HG03175 (cell line): ENCODE measurements at regions not wholly inside any gene's neighbourhood (a gene's known extent, or its start where the extent isn't known, plus 50 kb on each side); places are given as distances from the start of the nearest gene placed in this dataset.
"Not testable (repeated sequence)": the region's sequence is repeated elsewhere in the genome, so short reads cannot be mapped to it uniquely, and the experiment has no call there.

Source experiments
- ATAC-seq: cut with Tn5 transposase; IDR thresholded peaks from one replicate; pipeline ENCODE4 v1.9.1; 2021; ENCODE audit warnings: mild to moderate bottlenecking, moderate library complexity; ENCODE audit not compliant: unreplicated experiment

- ATAC-seq, result no peak
These were observed 59.7 kb downstream of the TEX35 start for GRCh38 chr1:178572604-178573003.

GRCh38 chr1:178573330-178573729 is 60.4 kb downstream of the TEX35 start:
- peak; percentile 80 for ATAC-seq

- ATAC-seq, result no peak
These were observed 61.4 kb downstream of the TEX35 start for GRCh38 chr1:178574345-178574744.

GRCh38 chr1:178575611-178576361 is 62.9 kb downstream of the TEX35 start:
- no peak for ATAC-seq

- ATAC-seq, result no peak
These were observed 63.9 kb downstream of the TEX35 start for GRCh38 chr1:178576841-178577240.

- ATAC-seq, result no peak
These were observed 65.0 kb downstream of the TEX35 start for GRCh38 chr1:178577882-178578281.

- ATAC-seq, result no peak
These were observed 65.6 kb downstream of the TEX35 start for GRCh38 chr1:178578541-178578940.

- ATAC-seq, result no peak
These were observed 66.2 kb downstream of the TEX35 start for GRCh38 chr1:178579095-178579494.

GRCh38 chr1:178579562-178579961 is 66.7 kb downstream of the TEX35 start:
- ATAC-seq, result peak; percentile 54

GRCh38 chr1:178580096-178580495 is 67.2 kb downstream of the TEX35 start:
- ATAC-seq, result no peak

- ATAC-seq, result no peak
These were observed 68.0 kb downstream of the TEX35 start for GRCh38 chr1:178580876-178581275.

- peak; percentile 80 for ATAC-seq
These were observed 68.7 kb downstream of the TEX35 start for GRCh38 chr1:178581351-178582303.

GRCh38 chr1:178587096-178587495 is 74.2 kb downstream of the TEX35 start:
- no peak for ATAC-seq

GRCh38 chr1:178587975-178588374 is 75.1 kb downstream of the TEX35 start:
- ATAC-seq, result no peak

- not testable (repeated sequence) for ATAC-seq
These were observed 76.1 kb downstream of the TEX35 start for GRCh38 chr1:178589042-178589441.

GRCh38 chr1:178591811-178592210 is 78.9 kb downstream of the TEX35 start:
- ATAC-seq, result not testable (repeated sequence)

- ATAC-seq, result no peak
These were observed 80.6 kb downstream of the TEX35 start for GRCh38 chr1:178593515-178593914.

GRCh38 chr1:178594133-178594532 is 81.2 kb downstream of the TEX35 start:
- ATAC-seq, result no peak

- no peak for ATAC-seq
These were observed 82.6 kb downstream of the TEX35 start for GRCh38 chr1:178595491-178595890.

GRCh38 chr1:178599087-178599486 is 86.2 kb downstream of the TEX35 start:
- ATAC-seq, result no peak

GRCh38 chr1:178599745-178600144 is 86.8 kb downstream of the TEX35 start:
- peak; percentile 64 for ATAC-seq

- ATAC-seq, result no peak
These were observed 91.0 kb downstream of the TEX35 start for GRCh38 chr1:178603926-178604325.
